Vagina (tissue), 2 donors: ENCODE measurements at regions not wholly inside any gene's neighbourhood (a gene's known extent, or its start where the extent isn't known, plus 50 kb on each side); places are given as distances from the start of the nearest gene placed in this dataset.

Experiments used
- CTCF ChIP-seq, 3 experiments: fragments of 450-650 bp in 2 of 3; fragments of 200-600 bp in 1 of 3; sonication (generic) in 1 of 3; IDR thresholded peaks; one replicate each; pipeline ENCODE4 v1.5.1; 2017 to 2019; ENCODE audit warnings: antibody characterized with exemption in 3 of 3, mild to moderate bottlenecking in 2 of 3, moderate library complexity in 2 of 3
- POLR2AphosphoS5 ChIP-seq, 2 donors: sonication (generic); formaldehyde crosslinking; IDR thresholded peaks; one replicate each; pipeline ENCODE4 v1.9.0; 2017; ENCODE audit warnings: antibody characterized with exemption in 2 of 2, mild to moderate bottlenecking in 2 of 2, low read depth in 1 of 2; ENCODE audit not compliant: insufficient read depth in 1 of 2

GRCh38 chr4:31089815-31090214 lies 369.6 kb downstream of the PCDH7 start:
- TF ChIP-seq CTCF (IDR thresholded peaks at IDR 0.05), result no peak
- TF ChIP-seq POLR2AphosphoS5 (IDR thresholded peaks at IDR 0.05; ENCODE audit: insufficient read depth in 1 of 2, low read depth in 1 of 2), result no peak
